Liver (tissue), 8 donors: ENCODE measurements at regions not wholly inside any gene's neighbourhood (a gene's known extent, or its start where the extent isn't known, plus 50 kb on each side); places are given as distances from the start of the nearest gene placed in this dataset.

ENCODE experiments used
- DNase-seq: peaks from one replicate; pipeline ENCODE4 v3.0.0-alpha.2; 2017; ENCODE audit warnings: low spot score
- H3K27ac ChIP-seq, 2 donors: one replicate each; pipeline ENCODE4 v1.7.0; 2013; ENCODE audit warnings: inconsistent platforms in 2 of 2, low read length in 2 of 2, control low read depth in 1 of 2, low read depth in 1 of 2, mild to moderate bottlenecking in 1 of 2
- H3K27me3 ChIP-seq, 4 donors: one replicate each; pipeline versions ENCODE4 v1.6.1 to v1.7.0; 2013; ENCODE audit warnings: low read length in 3 of 4, inconsistent platforms in 1 of 4, mild to moderate bottlenecking in 1 of 4, moderate library complexity in 1 of 4; ENCODE audit not compliant: control insufficient read depth in 4 of 4, insufficient read depth in 4 of 4
- H3K36me3 ChIP-seq, 4 donors: one replicate each; pipeline versions ENCODE4 v1.6.1 to v1.7.0; 2013; ENCODE audit warnings: low read length in 3 of 4, mild to moderate bottlenecking in 3 of 4, low read depth in 1 of 4, moderate library complexity in 1 of 4; ENCODE audit not compliant: control insufficient read depth in 4 of 4, insufficient read depth in 3 of 4
- H3K4me1 ChIP-seq, 4 donors: one replicate each; pipeline versions ENCODE4 v1.6.1 to v1.7.0; 2013; ENCODE audit warnings: low read length in 3 of 4, mild to moderate bottlenecking in 3 of 4, moderate library complexity in 1 of 4; ENCODE audit not compliant: control insufficient read depth in 4 of 4, insufficient read depth in 4 of 4
- H3K4me3 ChIP-seq, 3 donors: one replicate each; pipeline versions ENCODE4 v1.6.1 to v1.7.0; 2013; ENCODE audit warnings: low read length in 3 of 3, control low read depth in 1 of 3, low read depth in 1 of 3, mild to moderate bottlenecking in 1 of 3
- H3K9ac ChIP-seq, 2 donors: one replicate each; pipeline ENCODE4 v1.7.0; 2013; ENCODE audit warnings: low read length in 2 of 2, mild to moderate bottlenecking in 2 of 2, moderate library complexity in 2 of 2, control low read depth in 1 of 2, low read depth in 1 of 2
- H3K9me3 ChIP-seq, 4 donors: one replicate each; pipeline versions ENCODE4 v1.6.1 to v1.7.0; 2013; ENCODE audit warnings: low read length in 3 of 4; ENCODE audit not compliant: control insufficient read depth in 4 of 4
- ATF3 ChIP-seq: IDR thresholded peaks from 2 replicates; pipeline ENCODE4 v1.6.1; 2016; ENCODE audit warnings: antibody characterized with exemption
- EGR1 ChIP-seq, 2 donors: IDR thresholded peaks; 2 replicates each; pipeline ENCODE4 v1.6.1; 2016 to 2018; ENCODE audit warnings: antibody characterized with exemption in 2 of 2, low read depth in 2 of 2
- FOXA2 ChIP-seq: IDR thresholded peaks from 2 replicates; pipeline ENCODE4 v1.6.1; 2016; ENCODE audit warnings: antibody characterized with exemption
- HNF4A ChIP-seq, 2 donors: conservative IDR thresholded peaks; 2 replicates each; pipeline ENCODE4 v1.6.1; 2016; ENCODE audit warnings: antibody characterized with exemption in 2 of 2, mild to moderate bottlenecking in 2 of 2
- HNF4G ChIP-seq: IDR thresholded peaks from 2 replicates; pipeline ENCODE4 v1.6.1; 2016; ENCODE audit warnings: antibody characterized with exemption
- JUND ChIP-seq, 2 donors: IDR thresholded peaks; 2 replicates each; pipeline ENCODE4 v1.6.1; 2016; ENCODE audit warnings: antibody characterized with exemption in 2 of 2
- NR2F2 ChIP-seq: IDR thresholded peaks from 2 replicates; pipeline ENCODE4 v1.6.1; 2016; ENCODE audit warnings: antibody characterized with exemption
- RAD21 ChIP-seq, 2 donors: IDR thresholded peaks; 2 replicates each; pipeline ENCODE4 v1.6.1; 2016; ENCODE audit warnings: antibody characterized with exemption in 2 of 2, mild to moderate bottlenecking in 2 of 2
- REST ChIP-seq: IDR thresholded peaks from 2 replicates; pipeline ENCODE4 v1.6.1; 2016; ENCODE audit warnings: antibody characterized with exemption, mild to moderate bottlenecking
- RXRA ChIP-seq, 2 donors: IDR thresholded peaks; 2 replicates each; pipeline ENCODE4 v1.6.1; 2017 to 2018; ENCODE audit warnings: antibody characterized with exemption in 2 of 2, mild to moderate bottlenecking in 1 of 2
- SP1 ChIP-seq: IDR thresholded peaks from 2 replicates; pipeline ENCODE4 v1.6.1; 2018; ENCODE audit warnings: antibody characterized with exemption, mild to moderate bottlenecking
- YY1 ChIP-seq: IDR thresholded peaks from 2 replicates; pipeline ENCODE4 v1.6.1; 2016; ENCODE audit warnings: antibody characterized with exemption, mild to moderate bottlenecking
- ZBTB33 ChIP-seq: IDR thresholded peaks from 2 replicates; pipeline ENCODE4 v1.6.1; 2016; ENCODE audit warnings: antibody characterized with exemption
- WGBS: extraction: QIAGEN DNeasy Blood & Tissue Kit; methylation state at CpG from one replicate; pipeline ENCODE4 v1.1.7; 2013; 5-methylcytosine and 5-hydroxymethylcytosine counted together
- TF ChIP-seq, protein P1 (sequence below): IDR thresholded peaks from 2 replicates; pipeline ENCODE4 v1.6.1; 2016; ENCODE audit warnings: antibody characterized with exemption
- TF ChIP-seq, protein P2 (sequence below): fragments of 150-350 bp; IDR thresholded peaks from 2 replicates; pipeline ENCODE4 v1.5.1; 2017; ENCODE audit warnings: improper control_type of control experiment, low read depth, low read length; ENCODE audit not compliant: missing input control
- donor health status: healthy.
- donor health status: healthy.
- donor health status: healthy.
- donor health status: healthy.
- donor health status: healthy.

DNA sequence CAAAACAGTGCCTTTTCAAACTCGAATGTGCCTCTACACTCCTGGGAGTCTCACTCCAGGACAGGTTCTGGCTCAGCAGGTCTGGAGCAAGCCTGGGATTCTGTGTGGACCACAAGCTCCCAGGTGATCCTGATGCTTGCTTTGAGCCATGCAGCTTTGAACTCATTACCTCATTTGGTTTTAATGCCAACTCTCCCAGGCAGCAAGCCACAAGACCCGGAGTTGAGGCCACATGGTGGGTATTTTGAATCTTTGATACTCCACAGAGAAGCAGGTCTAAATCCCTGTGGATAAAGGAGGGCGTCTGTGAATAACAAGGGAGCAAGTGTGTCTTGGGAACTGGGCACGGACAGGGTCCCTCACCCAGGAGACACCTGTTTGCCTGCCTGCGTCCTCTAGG lies 205.4 kb upstream of the CST7 start:
- TF ChIP-seq RXRA (IDR thresholded peaks at IDR 0.05) (no peak), EGR1 (IDR thresholded peaks at IDR 0.05; ENCODE audit: low read depth in 2 of 2) (no peak), HNF4G (no peak), RAD21 (IDR thresholded peaks at IDR 0.05) (no peak), ZBTB33 (no peak), NR2F2 (no peak), ATF3 (no peak), SP1 (no peak), JUND (IDR thresholded peaks at IDR 0.05) (no peak)
- no peaks in the 10 kb centered on the region for H3K9me3 ChIP-seq
- no peaks in the 10 kb centered on the region for H3K27me3 ChIP-seq
- 71% methylated on average over 5 of the region's 5 CpGs for WGBS
- H3K36me3 ChIP-seq: no peaks in the 10 kb centered on the region
- no peak overlapping the region for H3K4me3 ChIP-seq
- H3K9ac ChIP-seq: no peak overlapping the region
- no peaks in the 10 kb centered on the region for H3K4me1 ChIP-seq
- no peak overlapping the region for H3K27ac ChIP-seq
- DNase-seq: no peak

DNA sequence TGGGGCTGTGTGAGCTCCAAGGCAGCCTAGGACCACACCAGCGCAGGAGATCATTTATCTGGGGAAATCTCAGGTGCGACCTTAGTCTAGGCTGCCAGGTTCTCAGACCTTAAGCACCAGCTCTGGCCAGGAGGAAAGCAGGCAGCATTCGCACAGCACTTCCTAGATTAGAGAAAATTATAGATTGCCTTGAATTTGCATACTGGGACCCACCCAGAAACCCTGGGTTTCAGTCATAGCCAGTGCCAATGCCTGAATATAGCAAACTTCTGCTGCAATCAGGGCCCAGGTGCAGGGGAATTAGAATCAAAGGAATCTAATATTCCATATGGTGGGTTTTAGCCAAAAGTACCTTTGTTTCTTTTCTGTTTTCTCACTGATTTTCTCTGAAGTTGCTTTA lies 204.3 kb upstream of the CST7 start:
- no peaks in the 10 kb centered on the region for H3K9me3 ChIP-seq
- no peak overlapping the region for H3K27ac ChIP-seq
- H3K9ac ChIP-seq: no peak overlapping the region
- no peak overlapping the region for H3K4me3 ChIP-seq
- no peak for DNase-seq
- 91% methylated on average over 3 of the region's 3 CpGs for WGBS
- no peaks in the 10 kb centered on the region for H3K36me3 ChIP-seq
- TF ChIP-seq HNF4A (conservative IDR thresholded peaks at IDR 0.05): no peak
- no peak for TF ChIP-seq ATF3
- TF ChIP-seq, protein P1, sequence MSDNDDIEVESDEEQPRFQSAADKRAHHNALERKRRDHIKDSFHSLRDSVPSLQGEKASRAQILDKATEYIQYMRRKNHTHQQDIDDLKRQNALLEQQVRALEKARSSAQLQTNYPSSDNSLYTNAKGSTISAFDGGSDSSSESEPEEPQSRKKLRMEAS: no peak
- no peak for TF ChIP-seq EGR1 (IDR thresholded peaks at IDR 0.05; ENCODE audit: low read depth in 2 of 2)
- no peak for TF ChIP-seq SP1
- TF ChIP-seq JUND (IDR thresholded peaks at IDR 0.05): no peak
- no peak for TF ChIP-seq REST
- no peak for TF ChIP-seq FOXA2
- TF ChIP-seq YY1: no peak
- TF ChIP-seq RXRA (IDR thresholded peaks at IDR 0.05): no peak
- TF ChIP-seq, protein P2, sequence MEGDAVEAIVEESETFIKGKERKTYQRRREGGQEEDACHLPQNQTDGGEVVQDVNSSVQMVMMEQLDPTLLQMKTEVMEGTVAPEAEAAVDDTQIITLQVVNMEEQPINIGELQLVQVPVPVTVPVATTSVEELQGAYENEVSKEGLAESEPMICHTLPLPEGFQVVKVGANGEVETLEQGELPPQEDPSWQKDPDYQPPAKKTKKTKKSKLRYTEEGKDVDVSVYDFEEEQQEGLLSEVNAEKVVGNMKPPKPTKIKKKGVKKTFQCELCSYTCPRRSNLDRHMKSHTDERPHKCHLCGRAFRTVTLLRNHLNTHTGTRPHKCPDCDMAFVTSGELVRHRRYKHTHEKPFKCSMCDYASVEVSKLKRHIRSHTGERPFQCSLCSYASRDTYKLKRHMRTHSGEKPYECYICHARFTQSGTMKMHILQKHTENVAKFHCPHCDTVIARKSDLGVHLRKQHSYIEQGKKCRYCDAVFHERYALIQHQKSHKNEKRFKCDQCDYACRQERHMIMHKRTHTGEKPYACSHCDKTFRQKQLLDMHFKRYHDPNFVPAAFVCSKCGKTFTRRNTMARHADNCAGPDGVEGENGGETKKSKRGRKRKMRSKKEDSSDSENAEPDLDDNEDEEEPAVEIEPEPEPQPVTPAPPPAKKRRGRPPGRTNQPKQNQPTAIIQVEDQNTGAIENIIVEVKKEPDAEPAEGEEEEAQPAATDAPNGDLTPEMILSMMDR: no peak
- no peaks in the 10 kb centered on the region for H3K4me1 ChIP-seq
- H3K27me3 ChIP-seq: no peaks in the 10 kb centered on the region
